Epithelial cell of prostate (primary cell): ENCODE measurements at regions not wholly inside any gene's neighbourhood (a gene's known extent, or its start where the extent isn't known, plus 50 kb on each side); places are given as distances from the start of the nearest gene placed in this dataset.
"Not testable (repeated sequence)": the region's sequence is repeated elsewhere in the genome, so short reads cannot be mapped to it uniquely, and the experiment has no call there.

Experiments used
- DNase-seq: peaks from one replicate; pipeline ENCODE4 v3.0.0-alpha.2; 2011; ENCODE audit warnings: low read depth, low spot score
- H3K27ac ChIP-seq: fragments of 450-650 bp; 2 replicates; pipeline ENCODE4 v1.5.1; 2017; ENCODE audit warnings: mild to moderate bottlenecking

GRCh38 chr3:198146559-198147164 lies 186.6 kb downstream of the LMLN start:
- DNase-seq, H3K27ac ChIP-seq: not testable (repeated sequence)

GRCh38 chr3:198147213-198147612 lies 187.2 kb downstream of the LMLN start:
- DNase-seq, H3K27ac ChIP-seq: not testable (repeated sequence)

GRCh38 chr3:198147993-198148392 lies 188.0 kb downstream of the LMLN start:
- DNase-seq, H3K27ac ChIP-seq: not testable (repeated sequence)

GRCh38 chr3:198149904-198150303 lies 189.9 kb downstream of the LMLN start:
- H3K27ac ChIP-seq, DNase-seq: not testable (repeated sequence)

- not testable (repeated sequence) for H3K27ac ChIP-seq
Observed at GRCh38 chr3:198151867-198152266, 191.8 kb downstream of the LMLN start.

GRCh38 chr3:198155771-198156170 lies 195.8 kb downstream of the LMLN start:
- DNase-seq, H3K27ac ChIP-seq: not testable (repeated sequence)

More at GRCh38 chr3:198151867-198152266, 191.8 kb downstream of the LMLN start:
- DNase-seq: not testable (repeated sequence)

- peak overlapping the region; percentile 49 for H3K27ac ChIP-seq
- DNase-seq: not testable (repeated sequence)
Observed at GRCh38 chr3:198157231-198157868, 197.3 kb downstream of the LMLN start.

GRCh38 chr3:198158007-198158406 lies 198.0 kb downstream of the LMLN start:
- peak overlapping the region; percentile 49 for H3K27ac ChIP-seq
- DNase-seq: not testable (repeated sequence)

GRCh38 chr3:198167339-198168039 lies 207.5 kb downstream of the LMLN start:
- H3K27ac ChIP-seq, DNase-seq: not testable (repeated sequence)

GRCh38 chr3:198170781-198171180 lies 210.8 kb downstream of the LMLN start:
- not testable (repeated sequence) for H3K27ac ChIP-seq, DNase-seq

- H3K27ac ChIP-seq, DNase-seq: not testable (repeated sequence)
Observed at GRCh38 chr3:198173080-198173479, 213.1 kb downstream of the LMLN start.

GRCh38 chr3:198173929-198174574 lies 214.0 kb downstream of the LMLN start:
- not testable (repeated sequence) for DNase-seq

More at GRCh38 chr3:198173929-198174574, 214.0 kb downstream of the LMLN start:
- not testable (repeated sequence) for H3K27ac ChIP-seq
